OCI-LY3 (cell line): ENCODE measurements at regions not wholly inside any gene's neighbourhood (a gene's known extent, or its start where the extent isn't known, plus 50 kb on each side); places are given as distances from the start of the nearest gene placed in this dataset.
A peak's percentile ranks its signal among the peaks of the same experiment; 100 is the strongest.

Experiments
- H2AFZ ChIP-seq: fragments of 200-600, 300-600 bp; shearing (Covaris generic); 2 replicates; pipeline ENCODE4 v1.6.0; 2014; ENCODE audit warnings: antibody characterized with exemption, low read depth, low read length
- H3K27ac ChIP-seq: fragments of 200-600, 300-600 bp; sonication (generic); 2 replicates; pipeline ENCODE4 v1.5.1; 2014; ENCODE audit warnings: mild to moderate bottlenecking, low read length, moderate library complexity, mixed read lengths
- H3K27me3 ChIP-seq: fragments of 200-600, 300-600 bp; sonication (generic); 2 replicates; pipeline ENCODE4 v1.6.1; 2014; ENCODE audit warnings: low read depth, low read length, mixed read lengths
- H3K36me3 ChIP-seq: fragments of 200-600, 300-600 bp; sonication (generic); replicated peaks from 2 replicates; pipeline ENCODE3; 2014; ENCODE audit warnings: low read depth, low read length, mixed read lengths
- H3K4me1 ChIP-seq: fragments of 300-600, 200-600 bp; sonication (generic); 2 replicates; pipeline ENCODE4 v1.6.1; 2014; ENCODE audit warnings: low read length, mixed read lengths
- H3K4me2 ChIP-seq: fragments of 200-600, 300-600 bp; sonication (generic); 2 replicates; pipeline ENCODE4 v1.6.1; 2014; ENCODE audit warnings: low read length, mixed read lengths
- H3K4me3 ChIP-seq: fragments of 300-600, 200-600 bp; sonication (generic); 2 replicates; pipeline ENCODE4 v1.5.1; 2014; ENCODE audit warnings: antibody characterized with exemption, mild to moderate bottlenecking, low read length, moderate library complexity
- H3K79me2 ChIP-seq: fragments of 300-600, 200-600 bp; shearing (Covaris generic); 2 replicates; pipeline ENCODE4 v1.6.1; 2014; ENCODE audit warnings: mild to moderate bottlenecking, low read length, mixed read lengths
- H3K9ac ChIP-seq: fragments of 300-600, 200-600 bp; shearing (Covaris generic); 2 replicates; pipeline ENCODE4 v1.6.0; 2014; ENCODE audit warnings: mild to moderate bottlenecking, low read length, moderate library complexity
- H3K9me3 ChIP-seq: fragments of 200-600, 300-600 bp; shearing (Covaris generic); 2 replicates; pipeline ENCODE4 v1.6.1; 2014; ENCODE audit warnings: low read length, mixed read lengths; ENCODE audit not compliant: insufficient read depth
- H4K20me1 ChIP-seq: fragments of 200-600, 300-600 bp; sonication (generic); 2 replicates; pipeline ENCODE4 v1.6.1; 2016; ENCODE audit warnings: low read length, mixed read lengths; ENCODE audit not compliant: insufficient read depth
- EZH2phosphoT487 ChIP-seq: fragments of 200-600 bp; shearing (Covaris generic); IDR thresholded peaks from 2 replicates; pipeline ENCODE4 v1.6.1; 2018; ENCODE audit warnings: antibody characterized with exemption, mixed run types, low read depth
- TF ChIP-seq, protein P1 (sequence below): fragments of 200-600, 300-600 bp; sonication (generic); IDR thresholded peaks from 2 replicates; pipeline ENCODE4 v1.5.1; 2014; ENCODE audit warnings: antibody characterized with exemption, low read length, low read depth

- Histone ChIP-seq H3K79me2 (no peaks in the 10 kb centered on the region), H3K9ac (no peak overlapping the region), H3K4me2 (no peak overlapping the region), H3K4me1 (no peaks in the 10 kb centered on the region), H3K27me3 (peaks cover 3% of the 10 kb centered on the region), H3K36me3 (no peaks in the 10 kb centered on the region), H3K9me3 (no peaks in the 10 kb centered on the region), H4K20me1 (no peaks in the 10 kb centered on the region), H3K27ac (no peak overlapping the region), H3K4me3 (no peak overlapping the region), H2AFZ (no peak overlapping the region)
- TF ChIP-seq, protein P1, sequence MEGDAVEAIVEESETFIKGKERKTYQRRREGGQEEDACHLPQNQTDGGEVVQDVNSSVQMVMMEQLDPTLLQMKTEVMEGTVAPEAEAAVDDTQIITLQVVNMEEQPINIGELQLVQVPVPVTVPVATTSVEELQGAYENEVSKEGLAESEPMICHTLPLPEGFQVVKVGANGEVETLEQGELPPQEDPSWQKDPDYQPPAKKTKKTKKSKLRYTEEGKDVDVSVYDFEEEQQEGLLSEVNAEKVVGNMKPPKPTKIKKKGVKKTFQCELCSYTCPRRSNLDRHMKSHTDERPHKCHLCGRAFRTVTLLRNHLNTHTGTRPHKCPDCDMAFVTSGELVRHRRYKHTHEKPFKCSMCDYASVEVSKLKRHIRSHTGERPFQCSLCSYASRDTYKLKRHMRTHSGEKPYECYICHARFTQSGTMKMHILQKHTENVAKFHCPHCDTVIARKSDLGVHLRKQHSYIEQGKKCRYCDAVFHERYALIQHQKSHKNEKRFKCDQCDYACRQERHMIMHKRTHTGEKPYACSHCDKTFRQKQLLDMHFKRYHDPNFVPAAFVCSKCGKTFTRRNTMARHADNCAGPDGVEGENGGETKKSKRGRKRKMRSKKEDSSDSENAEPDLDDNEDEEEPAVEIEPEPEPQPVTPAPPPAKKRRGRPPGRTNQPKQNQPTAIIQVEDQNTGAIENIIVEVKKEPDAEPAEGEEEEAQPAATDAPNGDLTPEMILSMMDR, result no peak
- TF ChIP-seq EZH2phosphoT487, result no peak
Observed at GRCh38 chr6:84434550-84434949, 207.1 kb upstream of the CEP162 start.

GRCh38 chr6:84432619-84433018 lies 205.2 kb upstream of the CEP162 start:
- Histone ChIP-seq H3K9ac (no peak overlapping the region), H3K79me2 (no peaks in the 10 kb centered on the region), H3K9me3 (no peaks in the 10 kb centered on the region), H3K4me1 (no peaks in the 10 kb centered on the region), H4K20me1 (no peaks in the 10 kb centered on the region), H3K27me3 (peaks cover 3% of the 10 kb centered on the region), H2AFZ (no peak overlapping the region), H3K36me3 (no peaks in the 10 kb centered on the region), H3K4me3 (no peak overlapping the region), H3K4me2 (no peak overlapping the region), H3K27ac (no peak overlapping the region)
- TF ChIP-seq, protein P1, result no peak
- TF ChIP-seq EZH2phosphoT487, result no peak

- Histone ChIP-seq H3K9ac (no peak overlapping the region), H3K79me2 (no peaks in the 10 kb centered on the region), H4K20me1 (no peaks in the 10 kb centered on the region), H3K27ac (no peak overlapping the region), H3K4me1 (no peaks in the 10 kb centered on the region), H3K4me2 (no peak overlapping the region), H3K27me3 (peaks cover 3% of the 10 kb centered on the region), H3K4me3 (no peak overlapping the region), H3K36me3 (no peaks in the 10 kb centered on the region), H3K9me3 (no peaks in the 10 kb centered on the region), H2AFZ (no peak overlapping the region)
- no peak for TF ChIP-seq EZH2phosphoT487
- TF ChIP-seq, protein P1, result peak; percentile 98
Observed at GRCh38 chr6:84428300-84428907, 201.0 kb upstream of the CEP162 start.

- Histone ChIP-seq H3K36me3 (no peaks in the 10 kb centered on the region), H3K79me2 (no peaks in the 10 kb centered on the region), H2AFZ (no peak overlapping the region), H3K9ac (no peak overlapping the region), H3K9me3 (no peaks in the 10 kb centered on the region), H3K4me3 (no peak overlapping the region), H3K4me2 (no peak overlapping the region), H3K27me3 (peaks cover 3% of the 10 kb centered on the region), H3K4me1 (no peaks in the 10 kb centered on the region), H4K20me1 (no peaks in the 10 kb centered on the region), H3K27ac (no peak overlapping the region)
- TF ChIP-seq, protein P1, result no peak
- TF ChIP-seq EZH2phosphoT487, result no peak
Observed at GRCh38 chr6:84425971-84426705, 198.7 kb upstream of the CEP162 start.
